ENCODE measurements at regions not wholly inside any gene's neighbourhood (a gene's known extent, or its start where the extent isn't known, plus 50 kb on each side); places are given as distances from the start of the nearest gene placed in this dataset.

GRCh38 chr12:125255935-125256633 lies 190.8 kb downstream of the AACS start:
- no peaks in the 10 kb centered on the region for H4K20me1 ChIP-seq (ENCODE audit: insufficient read depth, low read length)
- H3K4me2 ChIP-seq (ENCODE audit: low read length) = no peak overlapping the region
- TF ChIP-seq CTCF (conservative IDR thresholded peaks at IDR 0.05; ENCODE audit: low read length) = no peak
- TF ChIP-seq EZH2phosphoT487 (IDR thresholded peaks at IDR 0.05; ENCODE audit: borderline replicate concordance, low read depth, low read length) = no peak
- ChIA-PET CTCF (ENCODE audit: unreplicated experiment) (no interaction called here), POLR2A (interaction anchor here (0.6 to 0.8 kb wide), 3 partner anchors 14 to 532 kb away, joined by 3 read pairs; no protein-coding TSS in a partner anchor)
- intact Hi-C loops (cut with micrococcal nuclease; ENCODE audit: unreplicated experiment) = no loop called here
- no peaks in the 10 kb centered on the region for H3K36me3 ChIP-seq (ENCODE audit: insufficient read depth, low read length)
- no peak overlapping the region for H3K27ac ChIP-seq (ENCODE audit: low read depth, low read length, poor library complexity, severe bottlenecking)
- no peak overlapping the region for H2AFZ ChIP-seq (ENCODE audit: low read length)
- H3K4me1 ChIP-seq (ENCODE audit: insufficient read depth, low read length, poor library complexity, severe bottlenecking) = peaks cover 13% of the 10 kb centered on the region
- H3K9me2 ChIP-seq (ENCODE audit: insufficient read depth, low read length) = no peaks in the 10 kb centered on the region
- H3K9me3 ChIP-seq (ENCODE audit: low read length) = no peaks in the 10 kb centered on the region
- no peaks in the 10 kb centered on the region for H3K79me2 ChIP-seq (ENCODE audit: insufficient read depth, low read depth, low read length)
- no TSS peak for BruUV-seq (replicated peaks)
- DNase-seq (ENCODE audit: low spot score) = no peak
- H3K4me3 ChIP-seq (ENCODE audit: low read depth, low read length, poor library complexity, severe bottlenecking) = no peak overlapping the region

GRCh38 chr12:125256634-125256936 lies 191.3 kb downstream of the AACS start:
- no peaks in the 10 kb centered on the region for H3K9me2 ChIP-seq (ENCODE audit: insufficient read depth, low read length)
- H4K20me1 ChIP-seq (ENCODE audit: insufficient read depth, low read length) = no peaks in the 10 kb centered on the region
- H3K4me3 ChIP-seq (ENCODE audit: low read depth, low read length, poor library complexity, severe bottlenecking) = no peak overlapping the region
- H3K4me2 ChIP-seq (ENCODE audit: low read length) = no peak overlapping the region
- no peaks in the 10 kb centered on the region for H3K9me3 ChIP-seq (ENCODE audit: low read length)
- no peak overlapping the region for H3K27ac ChIP-seq (ENCODE audit: low read depth, low read length, poor library complexity, severe bottlenecking)
- no peak for DNase-seq (ENCODE audit: low spot score)
- BruUV-seq (replicated peaks) = no TSS peak
- no peak overlapping the region for H2AFZ ChIP-seq (ENCODE audit: low read length)
- intact Hi-C loops (cut with micrococcal nuclease; ENCODE audit: unreplicated experiment) = no loop called here
- TF ChIP-seq EZH2phosphoT487 (IDR thresholded peaks at IDR 0.05; ENCODE audit: borderline replicate concordance, low read depth, low read length) (no peak), CTCF (conservative IDR thresholded peaks at IDR 0.05; ENCODE audit: low read length) (no peak)
- H3K79me2 ChIP-seq (ENCODE audit: insufficient read depth, low read depth, low read length) = no peaks in the 10 kb centered on the region
- H3K36me3 ChIP-seq (ENCODE audit: insufficient read depth, low read length) = no peaks in the 10 kb centered on the region
- peaks cover 8% of the 10 kb centered on the region for H3K4me1 ChIP-seq (ENCODE audit: insufficient read depth, low read length, poor library complexity, severe bottlenecking)
- POLR2A ChIA-PET = interaction anchor here (0.6 to 0.8 kb wide), 2 partner anchors 14 to 532 kb away, joined by 3 read pairs; no protein-coding TSS in a partner anchor
- CTCF ChIA-PET (ENCODE audit: unreplicated experiment) = no interaction called here

- intact Hi-C loops (cut with micrococcal nuclease; ENCODE audit: unreplicated experiment) = no loop called here
- H3K4me3 ChIP-seq (ENCODE audit: low read depth, low read length, poor library complexity, severe bottlenecking) = no peak overlapping the region
- no peak overlapping the region for H3K4me2 ChIP-seq (ENCODE audit: low read length)
- no peaks in the 10 kb centered on the region for H3K9me2 ChIP-seq (ENCODE audit: insufficient read depth, low read length)
- peaks cover 7% of the 10 kb centered on the region for H3K4me1 ChIP-seq (ENCODE audit: insufficient read depth, low read length, poor library complexity, severe bottlenecking)
- no peak for TF ChIP-seq EZH2phosphoT487 (IDR thresholded peaks at IDR 0.05; ENCODE audit: borderline replicate concordance, low read depth, low read length)
- no peak for TF ChIP-seq CTCF (conservative IDR thresholded peaks at IDR 0.05; ENCODE audit: low read length)
- H2AFZ ChIP-seq (ENCODE audit: low read length) = no peak overlapping the region
- H4K20me1 ChIP-seq (ENCODE audit: insufficient read depth, low read length) = no peaks in the 10 kb centered on the region
- no TSS peak for BruUV-seq (replicated peaks)
- no peaks in the 10 kb centered on the region for H3K79me2 ChIP-seq (ENCODE audit: insufficient read depth, low read depth, low read length)
- POLR2A ChIA-PET = no interaction called here
- no peaks in the 10 kb centered on the region for H3K36me3 ChIP-seq (ENCODE audit: insufficient read depth, low read length)
- H3K9me3 ChIP-seq (ENCODE audit: low read length) = no peaks in the 10 kb centered on the region
- DNase-seq (ENCODE audit: low spot score) = no peak
- CTCF ChIA-PET (ENCODE audit: unreplicated experiment) = no interaction called here
- no peak overlapping the region for H3K27ac ChIP-seq (ENCODE audit: low read depth, low read length, poor library complexity, severe bottlenecking)
These were observed 194.1 kb downstream of the AACS start for GRCh38 chr12:125259178-125259867.
